ENCODE measurements at regions not wholly inside any gene's neighbourhood (a gene's known extent, or its start where the extent isn't known, plus 50 kb on each side); places are given as distances from the start of the nearest gene placed in this dataset.

DNA sequence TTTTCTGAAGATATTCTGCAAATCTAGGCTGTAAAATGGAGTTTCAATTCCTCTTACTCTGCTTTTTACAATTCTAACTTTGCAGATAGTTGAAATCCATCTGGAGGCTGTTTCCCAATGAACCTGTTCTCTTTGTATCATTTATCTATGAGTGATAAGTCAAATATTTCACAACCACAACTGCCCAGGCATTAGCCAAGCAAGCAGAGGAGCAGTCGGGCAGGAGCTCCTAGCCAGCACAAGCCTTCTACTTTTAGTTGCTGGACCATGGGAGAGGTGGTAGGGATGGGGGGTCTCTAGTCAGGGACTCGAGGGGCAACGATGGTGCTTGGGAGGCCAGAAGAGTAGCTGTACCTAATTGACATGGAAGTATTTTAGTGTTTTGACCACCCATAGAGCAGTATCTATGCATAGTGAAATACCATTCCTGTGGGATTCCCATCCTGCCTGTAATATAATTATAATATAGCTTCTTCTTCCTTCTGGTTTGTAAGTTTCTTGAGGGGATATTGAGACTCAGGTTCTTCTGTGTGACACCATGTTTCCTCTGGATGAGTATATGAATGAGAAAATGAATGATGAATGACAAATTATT is 353.5 kb upstream of the IL12A start:
- TF ChIP-seq, protein P1, sequence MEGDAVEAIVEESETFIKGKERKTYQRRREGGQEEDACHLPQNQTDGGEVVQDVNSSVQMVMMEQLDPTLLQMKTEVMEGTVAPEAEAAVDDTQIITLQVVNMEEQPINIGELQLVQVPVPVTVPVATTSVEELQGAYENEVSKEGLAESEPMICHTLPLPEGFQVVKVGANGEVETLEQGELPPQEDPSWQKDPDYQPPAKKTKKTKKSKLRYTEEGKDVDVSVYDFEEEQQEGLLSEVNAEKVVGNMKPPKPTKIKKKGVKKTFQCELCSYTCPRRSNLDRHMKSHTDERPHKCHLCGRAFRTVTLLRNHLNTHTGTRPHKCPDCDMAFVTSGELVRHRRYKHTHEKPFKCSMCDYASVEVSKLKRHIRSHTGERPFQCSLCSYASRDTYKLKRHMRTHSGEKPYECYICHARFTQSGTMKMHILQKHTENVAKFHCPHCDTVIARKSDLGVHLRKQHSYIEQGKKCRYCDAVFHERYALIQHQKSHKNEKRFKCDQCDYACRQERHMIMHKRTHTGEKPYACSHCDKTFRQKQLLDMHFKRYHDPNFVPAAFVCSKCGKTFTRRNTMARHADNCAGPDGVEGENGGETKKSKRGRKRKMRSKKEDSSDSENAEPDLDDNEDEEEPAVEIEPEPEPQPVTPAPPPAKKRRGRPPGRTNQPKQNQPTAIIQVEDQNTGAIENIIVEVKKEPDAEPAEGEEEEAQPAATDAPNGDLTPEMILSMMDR (IDR thresholded peaks at IDR 0.05; ENCODE audit: control insufficient read depth, insufficient read depth, low read depth, low read length, missing control alignments) = no peak
- no peak for DNase-seq (ENCODE audit: low read depth)
- no peak overlapping the region for H3K4me3 ChIP-seq (ENCODE audit: control insufficient read depth, low read depth, low read length)

- TF ChIP-seq, protein P1 (IDR thresholded peaks at IDR 0.05; ENCODE audit: control insufficient read depth, insufficient read depth, low read depth, low read length, missing control alignments) = no peak
- no peak overlapping the region for H3K4me3 ChIP-seq (ENCODE audit: control insufficient read depth, low read depth, low read length)
- DNase-seq (ENCODE audit: low read depth) = no peak
These were observed 350.6 kb upstream of the IL12A start for GRCh38 chr3:159637883-159638542.

DNA sequence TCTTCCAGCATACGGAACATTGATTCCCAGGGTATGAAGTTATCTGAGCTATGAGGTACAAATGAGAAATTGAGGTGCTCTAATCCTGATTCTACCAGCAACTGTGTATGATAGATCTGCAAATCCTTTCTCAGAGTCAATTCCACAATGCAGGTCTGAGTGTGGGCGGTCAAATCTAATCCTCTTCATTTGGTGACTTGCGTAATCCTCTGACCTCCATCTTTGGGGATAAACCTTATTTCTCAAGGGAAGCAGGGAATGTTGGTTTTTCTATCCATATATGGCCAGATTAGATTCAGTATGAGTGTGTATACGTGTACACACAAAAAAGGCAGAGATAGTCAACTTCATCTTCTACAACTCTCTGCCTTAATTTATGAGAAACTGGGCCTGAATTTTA is 348.4 kb upstream of the IL12A start:
- no peak overlapping the region for H3K4me3 ChIP-seq (ENCODE audit: control insufficient read depth, low read depth, low read length)
- DNase-seq (ENCODE audit: low read depth) = no peak
- TF ChIP-seq, protein P1 (IDR thresholded peaks at IDR 0.05; ENCODE audit: control insufficient read depth, insufficient read depth, low read depth, low read length, missing control alignments) = no peak

DNA sequence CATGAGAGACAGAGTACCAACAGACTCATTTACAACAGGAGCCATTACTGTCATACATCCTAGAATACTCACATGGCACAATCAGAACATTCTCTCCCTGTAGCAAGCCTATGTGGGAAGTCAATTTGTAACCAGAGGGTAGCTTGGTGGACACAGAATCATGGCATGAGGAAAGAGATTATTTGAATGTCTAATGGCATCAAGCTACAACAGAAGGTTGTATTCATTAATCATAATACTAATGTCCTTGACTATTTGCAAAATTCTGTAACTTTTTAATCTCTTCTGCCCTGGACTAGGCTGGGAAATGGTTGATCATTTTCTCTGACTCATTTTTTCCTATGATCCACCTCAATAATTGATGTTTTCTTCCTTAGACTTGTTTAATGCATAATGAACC is 345.2 kb upstream of the IL12A start:
- no peak overlapping the region for H3K4me3 ChIP-seq (ENCODE audit: control insufficient read depth, low read depth, low read length)
- DNase-seq (ENCODE audit: low read depth) = no peak
- TF ChIP-seq, protein P1 (IDR thresholded peaks at IDR 0.05; ENCODE audit: control insufficient read depth, insufficient read depth, low read depth, low read length, missing control alignments) = no peak

DNA sequence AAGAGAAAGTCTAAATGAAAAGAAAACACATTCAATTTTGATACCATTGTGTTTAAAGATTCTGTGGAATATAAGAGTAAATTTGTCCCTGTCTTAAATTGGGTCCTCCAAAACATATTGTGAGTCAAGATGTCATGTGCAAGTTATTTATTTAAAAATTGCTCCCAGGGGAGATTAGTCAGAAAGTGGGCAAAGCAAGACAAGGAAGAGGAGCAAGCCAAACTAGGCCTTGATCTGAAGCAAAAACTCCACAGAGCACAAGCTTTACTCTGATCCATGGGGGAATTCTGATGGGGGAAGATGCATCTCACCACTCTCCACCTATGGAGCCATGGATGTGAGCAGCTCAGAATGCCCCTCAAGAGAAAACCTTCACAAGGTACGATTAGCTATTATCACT is 342.8 kb upstream of the IL12A start:
- TF ChIP-seq, protein P1 (IDR thresholded peaks at IDR 0.05; ENCODE audit: control insufficient read depth, insufficient read depth, low read depth, low read length, missing control alignments) = no peak
- no peak overlapping the region for H3K4me3 ChIP-seq (ENCODE audit: control insufficient read depth, low read depth, low read length)
- peak; percentile 17 for DNase-seq (ENCODE audit: low read depth)

- no peak overlapping the region for H3K4me3 ChIP-seq (ENCODE audit: control insufficient read depth, low read depth, low read length)
- DNase-seq (ENCODE audit: low read depth) = no peak
- TF ChIP-seq, protein P1 (IDR thresholded peaks at IDR 0.05; ENCODE audit: control insufficient read depth, insufficient read depth, low read depth, low read length, missing control alignments) = no peak
These were observed 338.7 kb upstream of the IL12A start for GRCh38 chr3:159649951-159650350.
